TTC549 (cell line): ENCODE measurements at regions not wholly inside any gene's neighbourhood (a gene's known extent, or its start where the extent isn't known, plus 50 kb on each side); places are given as distances from the start of the nearest gene placed in this dataset.

Source experiments
- FAIRE-seq: peaks from 2 replicates; lab custom pipeline; 2012; peaks lifted over from hg19 to GRCh38; lab: Jason Lieb, UNC

DNA sequence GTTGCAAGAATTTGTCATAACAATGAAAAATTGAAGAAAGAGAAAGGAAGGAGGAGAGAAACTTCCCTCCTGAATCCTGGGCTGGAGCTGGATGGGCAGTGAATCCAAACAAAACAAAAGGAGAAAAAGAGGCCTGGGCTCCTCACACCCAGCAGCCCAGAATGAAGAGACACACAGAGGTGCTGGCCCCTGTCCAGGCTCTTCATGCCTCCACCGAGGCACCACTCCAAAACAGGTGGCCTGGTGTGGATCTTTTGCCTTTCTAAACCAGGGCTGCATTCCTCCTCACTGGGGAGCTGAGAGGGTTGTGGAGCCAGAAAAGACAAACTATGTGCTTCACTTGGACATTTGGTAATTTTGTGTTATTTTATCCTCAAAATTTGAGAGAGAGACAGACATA, 76.0 kb downstream of the FAM124B start:
- no peak for FAIRE-seq

GRCh38 chr2:224324604-224325003, 77.3 kb downstream of the FAM124B start:
- no peak for FAIRE-seq

DNA sequence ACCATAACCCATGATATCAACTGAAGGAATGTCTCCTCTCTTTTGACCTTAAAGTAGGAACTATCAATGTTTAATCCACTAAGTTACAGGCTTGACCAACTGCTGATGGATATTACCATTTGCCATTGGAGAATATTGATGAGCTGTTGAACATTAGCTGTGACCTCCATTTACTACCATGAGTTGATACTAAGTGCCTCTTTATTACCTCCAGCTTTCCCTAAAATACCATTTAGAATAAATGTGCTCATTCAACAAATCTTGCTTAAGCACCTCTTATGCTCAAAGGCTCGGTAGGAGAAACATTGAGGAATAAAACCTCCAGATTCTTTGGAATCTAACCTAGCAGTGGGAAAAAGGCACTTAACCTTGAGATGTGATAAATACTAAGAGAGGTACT, 81.2 kb downstream of the FAM124B start:
- FAIRE-seq, result no peak

DNA sequence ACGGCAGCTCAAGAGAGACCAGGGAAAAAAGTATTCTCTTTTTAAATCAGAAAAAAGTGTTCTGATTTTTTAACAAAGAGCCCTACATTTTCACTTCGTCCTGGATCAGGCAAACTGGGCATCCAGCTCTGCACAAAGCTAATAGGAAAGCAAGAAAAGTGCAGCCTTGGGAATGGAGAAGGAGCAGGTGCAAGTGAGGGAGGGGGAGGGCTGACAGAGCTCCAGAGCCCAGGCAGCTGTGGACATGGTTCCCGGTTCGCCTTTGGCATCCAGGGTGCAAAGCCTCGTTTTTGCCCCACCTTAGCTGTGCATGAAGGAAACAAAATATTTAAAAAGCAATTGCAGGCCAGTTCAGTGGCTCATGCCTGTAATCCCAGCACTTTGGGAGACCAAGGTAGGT, 82.2 kb downstream of the FAM124B start:
- no peak for FAIRE-seq

GRCh38 chr2:224312741-224313140, 89.2 kb downstream of the FAM124B start:
- FAIRE-seq, result no peak

DNA sequence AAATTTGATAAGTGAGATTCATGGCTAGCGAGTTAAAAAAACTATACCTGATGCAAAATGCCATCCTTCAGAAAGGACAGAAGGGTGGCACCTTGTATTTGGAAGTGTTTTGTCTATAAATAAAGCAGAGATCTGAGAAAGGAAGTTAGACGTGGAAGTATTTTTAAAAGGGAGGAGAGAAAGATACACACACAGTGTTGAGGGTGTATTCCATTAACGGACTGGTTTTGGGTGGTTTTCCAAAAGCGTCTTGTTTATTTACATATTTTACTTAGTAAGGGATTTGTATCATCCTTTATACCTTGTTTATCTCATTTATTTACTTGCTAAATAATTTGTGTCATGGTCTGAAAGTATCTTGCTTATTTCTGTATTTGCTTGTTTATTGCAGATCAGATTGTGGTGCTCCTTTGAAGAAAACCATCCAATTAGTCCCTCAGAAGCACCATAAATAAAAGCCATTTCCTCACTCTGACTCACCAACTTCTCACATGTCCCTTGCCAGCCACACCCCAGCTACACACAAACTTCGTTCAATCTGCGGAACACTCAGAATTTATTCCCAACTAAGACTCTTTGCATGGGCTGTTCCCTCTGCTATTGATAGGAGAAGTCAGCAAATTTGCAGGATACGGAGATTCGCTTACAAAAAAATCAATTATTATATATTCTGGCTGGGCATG, 90.8 kb downstream of the FAM124B start:
- no peak for FAIRE-seq

DNA sequence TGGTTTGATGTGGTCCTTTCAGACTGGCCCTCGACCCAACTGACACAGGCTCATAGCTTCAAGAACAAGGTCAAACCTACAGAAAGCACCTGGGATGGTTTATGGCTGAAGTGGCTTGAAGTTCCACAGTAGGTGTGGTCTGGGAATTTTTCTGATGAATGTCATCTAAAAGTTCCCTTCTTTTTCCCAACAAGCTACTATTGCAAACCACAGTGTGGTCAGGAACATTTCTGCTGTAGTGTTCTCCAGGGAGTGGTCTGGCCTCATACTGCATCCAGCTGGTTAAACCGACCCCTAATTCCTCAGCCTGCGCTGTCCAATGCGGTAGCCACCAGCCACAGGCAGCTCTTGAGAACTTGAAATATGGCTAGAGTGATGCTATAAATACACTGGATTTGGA, 92.7 kb downstream of the FAM124B start:
- no peak for FAIRE-seq

DNA sequence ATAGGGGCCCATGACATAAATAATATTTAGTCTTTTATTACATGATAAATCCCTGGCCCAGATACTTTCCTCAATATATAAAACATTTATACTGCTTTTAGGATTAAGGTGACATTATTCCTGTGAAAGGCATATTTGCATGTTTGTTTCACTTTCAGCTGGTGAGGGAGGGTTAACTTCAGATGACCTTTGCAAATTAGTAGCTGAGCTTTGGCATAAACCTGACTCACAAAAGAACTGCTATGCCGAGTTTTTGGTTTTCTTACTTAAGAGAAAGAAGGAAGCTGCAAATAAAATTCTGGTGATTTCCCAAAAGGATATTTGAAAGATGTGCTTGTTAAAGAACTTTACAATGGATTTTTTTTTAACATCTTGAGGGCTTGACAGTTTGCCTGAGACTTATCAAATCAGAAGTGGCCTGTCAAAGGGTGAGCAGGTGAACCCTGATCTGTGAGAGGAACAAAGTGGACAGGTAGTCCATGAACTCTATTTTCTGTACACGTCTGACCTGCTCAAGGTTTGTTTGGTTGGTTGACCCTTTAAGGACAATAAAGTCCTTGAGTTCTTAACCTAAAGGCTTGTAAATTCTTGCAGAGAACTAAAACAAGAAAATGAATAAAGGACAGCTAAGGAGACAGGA, 93.5 kb downstream of the FAM124B start:
- FAIRE-seq, result no peak

DNA sequence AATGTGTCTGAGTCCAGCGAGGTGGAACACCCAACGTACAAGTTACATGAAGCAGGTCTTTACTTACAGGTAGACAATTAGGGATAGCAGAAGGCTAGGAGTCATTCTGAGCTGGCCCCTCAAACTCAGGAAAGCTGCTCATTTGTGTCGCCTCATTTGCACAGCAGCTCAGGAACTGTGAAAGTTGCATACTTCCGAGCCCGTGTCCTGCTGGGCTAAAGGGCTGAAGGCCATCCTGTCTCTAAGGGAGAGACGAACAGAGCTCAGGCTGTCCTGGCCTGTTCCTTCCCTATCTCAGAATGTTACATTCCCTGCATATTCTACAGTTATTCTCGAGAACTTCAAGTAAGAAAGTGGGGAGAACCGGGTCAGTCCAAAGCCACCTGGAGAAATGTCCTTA, 99.0 kb downstream of the FAM124B start:
- no peak for FAIRE-seq

- no peak for FAIRE-seq
Measured at GRCh38 chr2:224293976-224294375, 107.9 kb downstream of the FAM124B start.

GRCh38 chr2:224287531-224287930, 114.4 kb downstream of the FAM124B start:
- FAIRE-seq, result no peak

DNA sequence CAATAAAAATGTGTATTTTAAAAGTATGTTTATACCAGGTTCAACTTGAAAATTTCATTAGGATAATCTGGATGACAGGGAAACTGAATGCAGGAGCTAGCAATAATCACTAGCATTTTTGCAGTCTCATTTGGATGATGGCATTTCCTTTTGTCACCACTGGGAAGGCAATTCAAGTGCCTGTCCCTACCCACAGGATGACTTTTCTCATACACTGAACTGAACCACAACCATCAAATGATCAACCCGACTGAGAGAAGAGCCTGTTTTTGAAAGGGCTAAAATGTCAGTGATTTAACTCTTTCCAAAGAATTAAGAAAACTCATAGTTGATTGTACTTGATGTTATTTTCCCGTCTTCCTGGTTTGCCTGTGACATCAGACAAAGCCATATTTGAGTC, 115.0 kb downstream of the FAM124B start:
- no peak for FAIRE-seq

- peak; percentile 58 for FAIRE-seq
Measured at GRCh38 chr2:224284134-224284946, 117.6 kb downstream of the FAM124B start.

GRCh38 chr2:224283466-224283965, 118.4 kb downstream of the FAM124B start:
- FAIRE-seq, result no peak

DNA sequence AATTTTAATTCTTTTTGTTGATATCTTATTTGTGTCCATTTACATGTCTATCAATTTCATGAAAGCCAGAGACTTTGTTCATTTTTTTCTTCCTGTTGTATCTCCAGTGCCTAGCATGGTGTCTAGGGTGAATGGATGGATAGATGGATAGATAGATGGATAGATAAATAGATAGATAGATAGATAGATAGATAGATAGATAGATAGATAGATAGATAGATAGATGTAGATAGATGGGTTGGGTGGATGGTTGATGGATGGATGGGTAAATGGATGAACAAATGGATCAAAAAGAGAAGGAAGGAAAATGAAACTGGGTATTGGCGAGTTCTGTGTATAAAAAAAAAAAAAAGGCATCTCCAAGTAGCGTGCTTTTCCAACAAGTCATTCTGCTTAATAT, 120.5 kb downstream of the FAM124B start:
- FAIRE-seq, result no peak

- FAIRE-seq, result no peak
Measured at GRCh38 chr2:224278531-224278930, 123.4 kb downstream of the FAM124B start.

DNA sequence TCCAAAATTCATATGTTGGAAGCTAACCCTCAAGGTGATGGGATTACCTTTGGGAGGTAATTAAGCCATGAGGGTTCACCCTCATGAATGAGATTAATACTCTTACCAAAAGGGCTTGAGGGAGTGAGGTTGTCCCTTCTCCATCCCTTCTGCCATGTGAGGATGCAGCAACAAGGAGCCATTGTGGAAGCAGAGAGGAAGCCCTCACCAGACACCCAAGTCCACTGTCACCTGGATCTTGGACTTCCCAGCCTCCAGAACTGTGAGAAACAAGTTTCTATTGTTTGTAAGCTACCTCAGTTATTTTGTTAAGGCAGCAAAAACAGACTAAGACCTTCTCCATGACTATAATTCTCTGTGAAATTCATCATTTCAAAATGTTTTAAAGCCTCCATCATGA, 125.7 kb downstream of the FAM124B start:
- no peak for FAIRE-seq

DNA sequence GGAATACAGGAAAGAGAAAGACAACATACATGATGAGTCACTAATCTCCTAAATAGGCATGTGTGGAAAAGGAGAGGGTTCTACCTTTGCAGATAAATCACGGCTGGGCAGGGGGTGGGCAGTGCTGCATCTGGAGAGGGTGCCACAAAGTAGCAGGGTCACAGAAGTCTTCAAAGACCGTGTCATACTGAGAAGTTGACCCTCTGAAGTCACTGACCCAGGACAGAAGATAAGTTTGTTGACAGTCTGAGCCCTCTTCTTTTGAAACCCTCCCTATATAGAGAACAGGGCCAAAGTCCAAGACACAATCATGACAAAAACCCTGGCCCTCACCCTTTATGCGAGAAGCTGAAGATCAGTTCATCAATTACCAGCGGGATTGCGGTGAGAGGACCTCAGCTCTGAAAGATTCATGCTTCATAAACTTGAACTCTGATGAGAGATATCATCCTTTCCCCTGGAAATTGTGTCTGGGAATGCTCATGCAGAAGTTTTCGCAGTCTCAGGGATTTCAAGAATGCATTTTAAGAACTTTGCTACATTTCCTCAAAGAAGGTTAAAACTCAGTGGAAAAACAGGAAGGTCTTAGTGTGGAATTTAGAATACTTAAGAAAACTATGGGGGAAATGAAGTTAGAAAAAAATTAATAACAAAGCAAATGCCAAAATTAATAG, 129.5 kb downstream of the FAM124B start:
- no peak for FAIRE-seq

DNA sequence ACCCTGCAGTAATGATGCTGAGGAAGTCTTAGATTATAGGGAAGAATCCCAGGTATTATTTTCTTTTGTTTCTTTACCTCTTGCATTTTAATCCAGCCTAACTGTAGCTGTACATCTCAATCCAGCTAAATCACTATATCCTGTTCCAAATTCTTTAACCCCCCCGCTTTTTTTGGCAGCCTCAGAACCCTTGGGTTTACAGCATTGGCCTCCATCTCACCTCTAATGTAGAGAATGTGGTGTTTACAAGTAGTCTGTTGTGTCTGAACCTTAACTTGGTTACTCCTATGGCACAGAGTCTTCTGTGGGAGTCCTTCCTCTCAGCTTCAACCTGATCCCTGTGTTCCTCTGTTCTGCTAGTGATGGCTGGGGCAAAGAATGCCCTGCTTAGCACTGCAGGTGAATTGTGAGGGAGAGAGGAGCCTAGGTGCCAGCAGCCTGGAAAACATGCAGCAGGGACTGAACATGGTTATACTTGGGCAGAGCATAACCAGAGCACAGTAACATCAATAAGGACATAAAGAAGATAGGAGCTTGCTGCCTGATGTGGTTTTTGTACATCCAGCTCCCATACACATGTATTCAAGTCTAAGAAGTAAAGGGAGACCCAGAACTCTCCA, 130.2 kb downstream of the FAM124B start:
- FAIRE-seq, result no peak

GRCh38 chr2:224268441-224268840, 133.5 kb downstream of the FAM124B start:
- no peak for FAIRE-seq

- no peak for FAIRE-seq
Measured at GRCh38 chr2:224264259-224264658, 137.6 kb downstream of the FAM124B start.

DNA sequence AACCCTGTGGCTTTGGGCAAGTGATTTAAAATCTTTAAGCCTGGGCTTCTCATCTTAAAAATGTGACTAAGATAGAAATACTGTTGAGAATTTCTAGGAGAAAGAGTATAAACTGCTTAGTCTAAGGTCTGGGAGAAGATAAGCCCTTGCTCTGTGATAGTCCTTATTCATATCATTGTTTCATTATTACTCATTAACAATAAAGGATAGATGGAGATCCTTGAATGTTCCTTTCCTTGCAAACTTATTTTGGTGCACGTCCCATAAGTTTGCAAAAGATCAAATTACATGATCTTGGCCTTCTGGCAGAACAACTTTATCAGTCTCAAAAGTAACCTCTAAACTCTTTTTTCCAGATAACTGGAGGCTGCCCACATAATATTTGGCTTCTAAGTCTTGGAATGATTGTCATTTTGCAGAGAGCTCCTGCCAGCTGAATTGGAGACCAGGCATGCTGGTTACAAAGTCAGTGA, 138.3 kb downstream of the FAM124B start:
- no peak for FAIRE-seq
